NCI-H2107 (cell line): ENCODE measurements at regions not wholly inside any gene's neighbourhood (a gene's known extent, or its start where the extent isn't known, plus 50 kb on each side); places are given as distances from the start of the nearest gene placed in this dataset.
"Not testable (repeated sequence)": the region's sequence is repeated elsewhere in the genome, so short reads cannot be mapped to it uniquely, and the experiment has no call there.

Experiments used
- DNase-seq: peaks from one replicate; lab custom pipeline; 2025; lab: John Stamatoyannopoulos, UW

GRCh38 chr19:30871979-30872378 is 477.3 kb downstream of the TSHZ3 start:
- no peak for DNase-seq

GRCh38 chr19:30870876-30871275 is 478.4 kb downstream of the TSHZ3 start:
- DNase-seq, result no peak

GRCh38 chr19:30865511-30865910 is 483.7 kb downstream of the TSHZ3 start:
- DNase-seq, result no peak

GRCh38 chr19:30864391-30865215 is 484.6 kb downstream of the TSHZ3 start:
- DNase-seq, result no peak

GRCh38 chr19:30862876-30863275 is 486.4 kb downstream of the TSHZ3 start:
- DNase-seq, result no peak

GRCh38 chr19:30861919-30862318 is 487.3 kb downstream of the TSHZ3 start:
- DNase-seq, result no peak

GRCh38 chr19:30857966-30858490 is 485.8 kb downstream of the ZNF536 start:
- DNase-seq, result no peak

- no peak for DNase-seq
Measured at GRCh38 chr19:30857388-30857787, 485.2 kb downstream of the ZNF536 start.

GRCh38 chr19:30856786-30857185 is 484.6 kb downstream of the ZNF536 start:
- no peak for DNase-seq

GRCh38 chr19:30856376-30856775 is 484.2 kb downstream of the ZNF536 start:
- no peak for DNase-seq

- DNase-seq, result no peak
Measured at GRCh38 chr19:30855442-30855841, 483.3 kb downstream of the ZNF536 start.

- DNase-seq, result no peak
Measured at GRCh38 chr19:30854661-30855060, 482.5 kb downstream of the ZNF536 start.

GRCh38 chr19:30854207-30854606 is 482.0 kb downstream of the ZNF536 start:
- DNase-seq, result no peak

GRCh38 chr19:30853036-30853435 is 480.9 kb downstream of the ZNF536 start:
- DNase-seq, result no peak

- no peak for DNase-seq
Measured at GRCh38 chr19:30852168-30852567, 480.0 kb downstream of the ZNF536 start.

- no peak for DNase-seq
Measured at GRCh38 chr19:30851646-30852045, 479.5 kb downstream of the ZNF536 start.

GRCh38 chr19:30848636-30849425 is 476.6 kb downstream of the ZNF536 start:
- DNase-seq, result no peak

- no peak for DNase-seq
Measured at GRCh38 chr19:30846102-30846501, 473.9 kb downstream of the ZNF536 start.

- no peak for DNase-seq
Measured at GRCh38 chr19:30842926-30843325, 470.7 kb downstream of the ZNF536 start.

- DNase-seq, result no peak
Measured at GRCh38 chr19:30841934-30842333, 469.8 kb downstream of the ZNF536 start.

- DNase-seq, result no peak
Measured at GRCh38 chr19:30830875-30831274, 458.7 kb downstream of the ZNF536 start.

- DNase-seq, result not testable (repeated sequence)
Measured at GRCh38 chr19:30825505-30825904, 453.3 kb downstream of the ZNF536 start.

- DNase-seq, result no peak
Measured at GRCh38 chr19:30824809-30825208, 452.6 kb downstream of the ZNF536 start.
